GM12865 (cell line): ENCODE measurements at regions not wholly inside any gene's neighbourhood (a gene's known extent, or its start where the extent isn't known, plus 50 kb on each side); places are given as distances from the start of the nearest gene placed in this dataset.
"Not testable (repeated sequence)": the region's sequence is repeated elsewhere in the genome, so short reads cannot be mapped to it uniquely, and the experiment has no call there.

Experiments used
- DNase-seq: peaks from one replicate; pipeline ENCODE4 v3.0.0; 2010; ENCODE audit warnings: low read depth
- H3K4me3 ChIP-seq: 2 replicates; pipeline ENCODE4 v1.5.1; 2011; ENCODE audit warnings: mild to moderate bottlenecking, low read depth, low read length, control low read depth
- CTCF ChIP-seq: IDR thresholded peaks from 2 replicates; pipeline ENCODE4 v1.5.1; 2011; ENCODE audit warnings: low read length, control low read depth, low read depth, inconsistent platforms; ENCODE audit not compliant: insufficient read depth; ENCODE audit errors: missing control alignments

GRCh38 chr12:19761463-19761862, 322.2 kb downstream of the AEBP2 start:
- no peak for DNase-seq
- no peak for TF ChIP-seq CTCF
- H3K4me3 ChIP-seq, result no peak overlapping the region

- no peak for TF ChIP-seq CTCF
- DNase-seq, result no peak
- H3K4me3 ChIP-seq, result no peak overlapping the region
These were observed 324.2 kb downstream of the AEBP2 start for GRCh38 chr12:19763488-19763887.

- no peak for DNase-seq
- no peak for TF ChIP-seq CTCF
- H3K4me3 ChIP-seq, result no peak overlapping the region
These were observed 325.1 kb downstream of the AEBP2 start for GRCh38 chr12:19764408-19764807.

GRCh38 chr12:19771858-19772257, 332.6 kb downstream of the AEBP2 start:
- no peak overlapping the region for H3K4me3 ChIP-seq
- DNase-seq, result no peak
- TF ChIP-seq CTCF, result no peak

- no peak for DNase-seq
- TF ChIP-seq CTCF, result no peak
- no peak overlapping the region for H3K4me3 ChIP-seq
These were observed 333.5 kb downstream of the AEBP2 start for GRCh38 chr12:19772776-19773175.

GRCh38 chr12:19775241-19775640, 335.9 kb downstream of the AEBP2 start:
- no peak for TF ChIP-seq CTCF
- no peak for DNase-seq
- no peak overlapping the region for H3K4me3 ChIP-seq

GRCh38 chr12:19775976-19776375, 336.7 kb downstream of the AEBP2 start:
- H3K4me3 ChIP-seq, DNase-seq: not testable (repeated sequence)

GRCh38 chr12:19778172-19778571, 338.9 kb downstream of the AEBP2 start:
- no peak for TF ChIP-seq CTCF
- no peak for DNase-seq
- no peak overlapping the region for H3K4me3 ChIP-seq
